ENCODE measurements at regions not wholly inside any gene's neighbourhood (a gene's known extent, or its start where the extent isn't known, plus 50 kb on each side); places are given as distances from the start of the nearest gene placed in this dataset.

DNA sequence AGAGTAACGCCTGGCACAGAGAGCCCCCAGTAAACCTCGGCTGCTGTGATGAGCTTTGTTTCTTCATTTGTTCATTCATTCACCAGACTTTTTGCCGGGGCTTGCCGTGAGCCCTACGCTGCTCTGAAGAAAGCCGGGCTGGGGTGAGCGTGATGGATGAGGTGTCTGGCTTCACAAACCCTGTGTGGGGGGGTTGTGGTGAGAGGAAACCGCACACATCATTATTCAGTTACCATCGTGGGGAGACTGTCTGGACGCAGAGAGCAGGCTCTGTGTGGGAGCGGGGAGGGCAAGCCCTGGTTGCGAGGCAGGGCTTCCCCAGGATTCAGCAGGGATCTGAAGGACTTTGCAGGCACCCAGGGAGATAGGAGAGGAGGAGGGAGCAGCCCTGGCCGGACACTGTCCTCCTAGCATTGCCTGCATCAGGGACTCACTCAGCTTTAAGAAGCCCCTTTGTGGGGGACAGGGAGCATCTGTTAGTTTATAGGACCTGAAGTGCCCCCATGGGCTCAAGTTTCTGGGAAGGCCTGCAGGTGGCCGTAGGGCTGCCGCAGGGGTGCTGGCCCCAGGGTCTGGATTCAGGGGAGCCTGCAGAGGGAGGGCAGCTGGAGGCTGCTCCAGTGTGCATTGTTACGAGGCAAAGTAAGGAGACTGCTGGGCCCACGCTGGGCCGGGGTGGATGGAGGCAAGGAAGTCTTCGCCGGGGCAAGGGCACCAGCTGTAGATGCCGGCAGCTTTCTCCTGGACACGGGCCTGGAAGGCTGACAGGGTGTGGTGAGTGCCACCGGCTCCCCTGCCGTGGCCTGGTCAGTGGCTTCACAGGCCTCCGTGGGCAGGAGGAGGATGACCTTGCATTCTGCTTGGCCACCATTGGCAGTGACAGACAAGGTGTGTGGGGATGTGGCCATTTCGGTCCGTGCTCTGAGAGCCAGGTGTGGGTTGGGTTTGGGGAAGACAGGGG lies 334.5 kb downstream of the SEC14L1 start:
- no peaks in the 10 kb centered on the region for H3K9me2 ChIP-seq (replicated peaks; ENCODE audit: insufficient read depth, low read length)
- H3K27me3 ChIP-seq (ENCODE audit: low read length), result no peaks in the 10 kb centered on the region
- peaks cover 1% of the 10 kb centered on the region; the same call in 1 of the 2 replicates for H3K36me3 ChIP-seq (ENCODE audit: low read length)
- H3K9me3 ChIP-seq (ENCODE audit: insufficient read depth, low read length), result no peaks in the 10 kb centered on the region
- peaks cover 100% of the 10 kb centered on the region for H3K79me2 ChIP-seq (ENCODE audit: insufficient read depth, low read length)
- peak overlapping the region; percentile 72 for H3K4me2 ChIP-seq (ENCODE audit: low read depth, low read length, poor library complexity, severe bottlenecking)
- no peak overlapping the region for H2AFZ ChIP-seq (ENCODE audit: low read depth, low read length, severe bottlenecking)
- H3K9ac ChIP-seq (ENCODE audit: low read length), result peak overlapping the region; percentile 59
- H3K27ac ChIP-seq (ENCODE audit: low read depth, low read length), result peak overlapping the region; percentile 90
- peaks cover 14% of the 10 kb centered on the region for H3F3A ChIP-seq (ENCODE audit: insufficient read depth)
- TF ChIP-seq EZH2phosphoT487 (conservative IDR thresholded peaks at IDR 0.05; ENCODE audit: low read length), result no peak
- TF ChIP-seq, protein P1, sequence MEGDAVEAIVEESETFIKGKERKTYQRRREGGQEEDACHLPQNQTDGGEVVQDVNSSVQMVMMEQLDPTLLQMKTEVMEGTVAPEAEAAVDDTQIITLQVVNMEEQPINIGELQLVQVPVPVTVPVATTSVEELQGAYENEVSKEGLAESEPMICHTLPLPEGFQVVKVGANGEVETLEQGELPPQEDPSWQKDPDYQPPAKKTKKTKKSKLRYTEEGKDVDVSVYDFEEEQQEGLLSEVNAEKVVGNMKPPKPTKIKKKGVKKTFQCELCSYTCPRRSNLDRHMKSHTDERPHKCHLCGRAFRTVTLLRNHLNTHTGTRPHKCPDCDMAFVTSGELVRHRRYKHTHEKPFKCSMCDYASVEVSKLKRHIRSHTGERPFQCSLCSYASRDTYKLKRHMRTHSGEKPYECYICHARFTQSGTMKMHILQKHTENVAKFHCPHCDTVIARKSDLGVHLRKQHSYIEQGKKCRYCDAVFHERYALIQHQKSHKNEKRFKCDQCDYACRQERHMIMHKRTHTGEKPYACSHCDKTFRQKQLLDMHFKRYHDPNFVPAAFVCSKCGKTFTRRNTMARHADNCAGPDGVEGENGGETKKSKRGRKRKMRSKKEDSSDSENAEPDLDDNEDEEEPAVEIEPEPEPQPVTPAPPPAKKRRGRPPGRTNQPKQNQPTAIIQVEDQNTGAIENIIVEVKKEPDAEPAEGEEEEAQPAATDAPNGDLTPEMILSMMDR (IDR thresholded peaks at IDR 0.05; ENCODE audit: insufficient read depth, low read length, poor library complexity, severe bottlenecking), result no peak
- H3K4me3 ChIP-seq (ENCODE audit: insufficient read depth, low read length, poor library complexity, severe bottlenecking), result no peak overlapping the region
- H4K20me1 ChIP-seq (ENCODE audit: low read depth, low read length), result no peaks in the 10 kb centered on the region; the same call in 1 of the 2 replicates

DNA sequence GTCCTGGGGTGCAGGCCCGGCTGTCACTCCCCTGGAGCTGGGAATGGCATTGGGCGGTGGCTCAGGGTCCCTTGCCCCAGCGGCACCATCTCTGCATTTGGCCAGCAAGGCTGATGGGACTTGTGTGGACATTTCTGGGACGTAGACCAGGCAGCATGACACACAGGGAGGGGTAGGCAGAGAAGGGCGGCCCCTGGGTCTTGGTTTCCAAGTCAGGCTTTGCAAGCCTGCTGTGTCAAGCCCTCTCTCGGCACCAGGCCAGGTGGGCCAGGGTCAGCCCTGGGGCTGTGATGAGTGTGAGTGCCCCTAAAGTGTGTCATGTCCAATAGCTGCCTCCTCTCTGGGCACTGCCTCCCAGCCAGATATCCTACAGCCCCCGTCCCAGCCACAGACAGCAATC lies 335.2 kb downstream of the SEC14L1 start:
- Histone ChIP-seq H3K36me3 (ENCODE audit: low read length) (no peaks in the 10 kb centered on the region; the same call in 1 of the 2 replicates), H4K20me1 (ENCODE audit: low read depth, low read length) (no peaks in the 10 kb centered on the region; the same call in 1 of the 2 replicates), H3K9me3 (ENCODE audit: insufficient read depth, low read length) (no peaks in the 10 kb centered on the region), H3F3A (ENCODE audit: insufficient read depth) (peaks cover 14% of the 10 kb centered on the region), H3K9me2 (replicated peaks; ENCODE audit: insufficient read depth, low read length) (no peaks in the 10 kb centered on the region), H2AFZ (ENCODE audit: low read depth, low read length, severe bottlenecking) (no peak overlapping the region), H3K27ac (ENCODE audit: low read depth, low read length) (peak overlapping the region; percentile 29; the same call in 1 of the 2 replicates), H3K79me2 (ENCODE audit: insufficient read depth, low read length) (peaks cover 100% of the 10 kb centered on the region), H3K4me3 (ENCODE audit: insufficient read depth, low read length, poor library complexity, severe bottlenecking) (no peak overlapping the region), H3K9ac (ENCODE audit: low read length) (no peak overlapping the region), H3K27me3 (ENCODE audit: low read length) (no peaks in the 10 kb centered on the region), H3K4me2 (ENCODE audit: low read depth, low read length, poor library complexity, severe bottlenecking) (no peak overlapping the region)
- no peak for TF ChIP-seq EZH2phosphoT487 (conservative IDR thresholded peaks at IDR 0.05; ENCODE audit: low read length)
- TF ChIP-seq, protein P1 (IDR thresholded peaks at IDR 0.05; ENCODE audit: insufficient read depth, low read length, poor library complexity, severe bottlenecking), result no peak

DNA sequence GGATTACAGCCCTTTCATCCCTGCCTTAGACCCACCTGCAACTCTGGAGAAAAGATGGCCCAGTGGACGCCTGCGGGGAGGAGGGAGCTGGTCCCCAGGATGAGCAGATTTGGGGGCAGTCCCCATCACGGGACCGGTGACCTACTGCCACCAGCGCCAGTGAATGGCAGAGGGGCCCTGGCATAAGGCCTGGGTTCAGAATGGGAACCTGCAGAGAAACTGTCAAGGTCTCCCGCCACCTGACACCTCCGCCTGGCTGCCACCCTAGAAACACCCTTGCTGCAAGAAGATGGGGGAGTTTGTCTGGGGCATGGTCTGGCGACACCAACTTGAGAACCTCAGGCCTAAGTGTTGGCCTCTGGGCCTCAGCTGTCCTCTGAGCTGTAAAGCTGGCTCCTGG lies 335.7 kb downstream of the SEC14L1 start:
- Histone ChIP-seq H3K27ac (ENCODE audit: low read depth, low read length) (peak overlapping the region; percentile 29; the same call in 1 of the 2 replicates), H3K36me3 (ENCODE audit: low read length) (no peaks in the 10 kb centered on the region; the same call in 1 of the 2 replicates), H4K20me1 (ENCODE audit: low read depth, low read length) (no peaks in the 10 kb centered on the region; the same call in 1 of the 2 replicates)

More for the DNA sequence above, 335.7 kb downstream of the SEC14L1 start:
- peaks cover 100% of the 10 kb centered on the region for H3K79me2 ChIP-seq (ENCODE audit: insufficient read depth, low read length)
- no peak overlapping the region for H2AFZ ChIP-seq (ENCODE audit: low read depth, low read length, severe bottlenecking)
- H3K4me2 ChIP-seq (ENCODE audit: low read depth, low read length, poor library complexity, severe bottlenecking), result no peak overlapping the region
- H3K4me3 ChIP-seq (ENCODE audit: insufficient read depth, low read length, poor library complexity, severe bottlenecking), result no peak overlapping the region
- H3K27me3 ChIP-seq (ENCODE audit: low read length), result no peaks in the 10 kb centered on the region
- no peaks in the 10 kb centered on the region for H3K9me2 ChIP-seq (replicated peaks; ENCODE audit: insufficient read depth, low read length)
- peaks cover 14% of the 10 kb centered on the region for H3F3A ChIP-seq (ENCODE audit: insufficient read depth)
- TF ChIP-seq, protein P1 (IDR thresholded peaks at IDR 0.05; ENCODE audit: insufficient read depth, low read length, poor library complexity, severe bottlenecking), result no peak
- no peak for TF ChIP-seq EZH2phosphoT487 (conservative IDR thresholded peaks at IDR 0.05; ENCODE audit: low read length)
- no peaks in the 10 kb centered on the region for H3K9me3 ChIP-seq (ENCODE audit: insufficient read depth, low read length)
- H3K9ac ChIP-seq (ENCODE audit: low read length), result no peak overlapping the region
